GM12892 (cell line): ENCODE measurements at regions not wholly inside any gene's neighbourhood (a gene's known extent, or its start where the extent isn't known, plus 50 kb on each side); places are given as distances from the start of the nearest gene placed in this dataset.

Experiments used
- DNase-seq: peaks from one replicate; pipeline ENCODE4 v3.0.0; 2011; ENCODE audit not compliant: insufficient read length
- FAIRE-seq: peaks from 2 replicates; lab custom pipeline; 2011; peaks lifted over from hg19 to GRCh38; lab: Jason Lieb, UNC
- POLR2A ChIP-seq: IDR thresholded peaks from 2 replicates; pipeline ENCODE4 v1.6.1; 2011; ENCODE audit warnings: low read depth, low read length, control low read depth
- POLR2AphosphoS5 ChIP-seq: IDR thresholded peaks from 2 replicates; pipeline ENCODE4 v1.6.1; 2011; ENCODE audit warnings: low read depth, low read length, control low read depth
- TAF1 ChIP-seq: IDR thresholded peaks from 2 replicates; pipeline ENCODE4 v1.6.1; 2011; ENCODE audit warnings: low read depth, mild to moderate bottlenecking, control low read depth, low read length, borderline replicate concordance

DNA sequence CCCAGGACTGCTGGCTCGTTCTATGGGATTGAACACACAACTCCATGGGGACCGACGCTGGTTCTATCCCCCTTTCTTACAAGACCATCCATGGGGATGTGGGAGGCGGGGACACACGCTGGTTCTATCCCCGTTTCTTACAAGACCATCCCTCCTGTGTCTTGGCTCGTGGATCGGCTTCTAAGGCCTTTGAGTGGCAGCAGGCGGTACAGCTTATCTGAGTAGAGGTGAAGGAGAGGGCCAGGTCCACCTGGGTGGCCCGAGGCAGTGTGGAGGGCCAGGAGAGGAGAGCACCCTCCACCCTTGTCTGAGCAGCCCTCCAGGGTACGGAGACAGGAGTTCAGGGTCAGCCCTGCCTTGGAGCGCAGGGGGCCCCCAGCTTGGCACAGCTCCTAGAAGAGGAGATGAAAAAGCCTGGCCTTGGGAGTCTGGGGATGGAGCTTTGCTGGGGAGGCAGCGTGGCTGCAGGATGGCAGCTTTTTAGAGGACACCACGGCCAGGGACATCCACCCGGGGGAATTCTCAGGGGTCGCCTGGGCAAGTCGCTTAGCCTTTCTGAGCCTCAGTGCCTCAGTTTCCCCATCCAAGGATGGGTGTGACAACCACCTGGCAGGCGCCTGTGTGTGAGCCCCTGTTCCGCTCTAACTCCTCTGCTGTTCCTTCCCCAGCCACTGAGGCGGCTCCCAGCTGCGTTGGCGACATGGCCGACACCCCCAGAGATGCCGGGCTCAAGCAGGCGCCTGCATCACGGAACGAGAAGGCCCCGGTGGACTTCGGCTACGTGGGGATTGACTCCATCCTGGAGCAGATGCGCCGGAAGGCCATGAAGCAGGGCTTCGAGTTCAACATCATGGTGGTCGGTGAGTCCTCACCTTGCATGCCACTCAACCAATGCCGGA, 341.0 kb downstream of the SEC14L1 start:
- TF ChIP-seq POLR2A = no peak
- no peak for TF ChIP-seq TAF1
- TF ChIP-seq POLR2AphosphoS5 = no peak
- DNase-seq (no peak), FAIRE-seq (no peak)

DNA sequence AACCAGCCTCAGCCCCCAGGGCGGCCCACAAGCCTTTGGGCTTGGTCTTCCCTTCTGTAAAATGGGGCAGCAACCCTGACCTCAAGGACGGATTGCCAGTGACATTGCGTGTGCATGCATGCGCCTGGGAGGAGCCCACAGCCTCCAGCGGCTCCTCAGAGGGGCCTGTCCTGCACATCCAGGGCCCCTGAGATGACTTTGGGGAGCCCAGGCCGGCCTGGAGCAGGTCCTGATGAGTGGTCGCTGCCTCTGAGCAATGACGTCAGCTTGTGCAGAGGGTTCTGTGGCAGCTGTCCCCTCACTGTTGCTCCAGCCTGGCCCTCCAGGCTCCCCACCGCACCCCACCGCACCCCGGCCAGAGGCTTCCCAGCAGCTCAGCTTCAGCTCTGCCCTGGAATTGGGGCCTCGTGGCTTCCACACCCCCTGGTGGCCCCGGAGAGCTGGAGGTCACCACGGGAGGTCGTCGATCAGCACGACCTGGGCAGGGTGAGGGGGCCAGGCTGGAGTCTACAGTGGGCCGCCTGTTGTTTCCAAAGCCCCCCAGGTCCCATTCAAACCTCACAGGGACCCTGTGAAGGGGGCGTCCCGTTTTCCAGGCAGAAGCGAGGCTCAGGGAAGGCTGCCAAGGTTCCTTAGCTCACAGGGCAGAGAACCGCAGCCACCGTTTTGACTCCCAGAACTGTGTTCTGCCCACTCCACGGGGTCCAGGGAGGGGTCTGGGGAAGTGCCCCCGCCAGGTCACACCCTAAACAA, 341.8 kb downstream of the SEC14L1 start:
- FAIRE-seq (no peak), DNase-seq (no peak)
- TF ChIP-seq TAF1 (no peak), POLR2A (no peak), POLR2AphosphoS5 (no peak)

DNA sequence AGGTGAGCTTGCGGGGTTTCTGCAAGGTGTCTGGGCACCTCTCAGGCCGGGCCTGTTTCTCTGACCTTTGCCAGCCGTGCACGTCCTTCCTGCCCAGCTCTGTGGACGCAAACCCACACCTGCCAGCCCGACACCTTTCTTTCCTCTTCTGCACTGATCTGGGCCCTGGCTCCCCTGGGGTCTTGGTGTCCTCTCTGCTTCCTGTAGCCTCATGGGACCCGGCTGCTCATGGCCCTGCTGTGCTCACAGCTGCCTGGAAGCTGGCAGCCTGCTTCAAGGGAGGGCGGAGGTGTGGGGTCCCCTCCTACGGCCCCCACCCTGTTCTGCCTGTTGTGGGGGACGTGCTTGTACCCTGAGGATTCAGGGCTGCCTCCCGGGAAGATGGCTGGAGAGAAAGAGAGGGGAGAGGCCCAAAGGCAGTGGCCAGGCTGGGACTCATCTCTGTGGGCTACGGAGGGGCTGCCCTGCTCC, 342.4 kb downstream of the SEC14L1 start:
- no peak for DNase-seq
- TF ChIP-seq POLR2A (no peak), POLR2AphosphoS5 (no peak), TAF1 (no peak)
- FAIRE-seq = no peak

DNA sequence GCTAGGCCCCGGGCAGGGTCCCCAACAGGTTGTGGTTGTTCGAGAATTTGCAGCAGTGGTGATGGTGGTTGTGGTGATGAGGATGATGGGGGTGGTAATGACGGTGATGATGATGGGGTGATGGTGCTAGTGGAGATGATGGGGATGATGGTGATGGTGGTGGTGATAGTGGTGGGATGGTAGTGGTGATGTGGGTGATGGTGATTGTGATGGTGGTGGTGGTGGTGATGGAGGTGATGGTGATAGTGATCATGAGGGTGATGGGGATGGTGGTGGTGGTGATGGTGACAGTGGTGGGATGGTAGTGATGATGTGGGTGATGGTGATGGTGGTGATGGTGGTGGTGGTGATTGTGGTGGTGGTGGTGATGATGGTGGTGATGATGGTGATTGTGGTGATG, 343.3 kb downstream of the SEC14L1 start:
- FAIRE-seq = no peak
- TF ChIP-seq POLR2AphosphoS5 (no peak), POLR2A (no peak), TAF1 (no peak)
- DNase-seq = no peak

DNA sequence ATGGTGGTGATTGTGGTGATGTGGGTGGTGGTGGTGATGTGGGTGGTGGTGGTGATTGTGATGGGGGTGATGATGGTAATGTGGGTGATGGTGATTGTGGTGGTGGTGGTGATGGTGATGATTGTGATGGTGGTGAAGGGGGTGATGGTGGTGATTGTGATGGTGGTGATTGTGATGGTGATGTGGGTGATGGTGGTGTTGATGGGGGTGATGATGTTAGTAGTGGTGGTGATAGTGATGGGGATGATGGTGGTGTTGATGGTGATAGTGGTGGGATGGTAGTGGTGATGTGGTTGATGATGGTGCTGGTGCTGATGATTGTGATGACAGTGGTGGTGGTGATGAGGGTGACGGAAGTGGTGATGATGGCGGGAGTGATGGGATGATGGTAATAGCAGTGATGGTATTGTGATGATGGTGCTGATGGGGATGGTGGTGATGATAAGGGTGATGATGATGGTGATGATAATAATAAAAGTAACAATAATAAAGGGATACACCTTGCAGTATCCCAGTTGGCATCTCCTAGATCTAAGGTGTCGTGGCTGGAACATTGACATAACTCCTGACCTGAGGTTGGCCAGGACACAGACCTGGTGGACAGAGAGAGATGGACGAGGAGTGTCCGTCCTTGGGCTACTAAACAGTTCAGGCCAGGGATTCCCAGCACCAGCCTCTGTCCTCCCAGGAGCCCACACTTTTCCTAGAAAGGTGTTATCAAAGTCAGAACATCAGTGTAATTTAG, 344.5 kb downstream of the SEC14L1 start:
- DNase-seq = no peak
- TF ChIP-seq POLR2A (no peak), POLR2AphosphoS5 (no peak), TAF1 (no peak)
- FAIRE-seq = no peak

DNA sequence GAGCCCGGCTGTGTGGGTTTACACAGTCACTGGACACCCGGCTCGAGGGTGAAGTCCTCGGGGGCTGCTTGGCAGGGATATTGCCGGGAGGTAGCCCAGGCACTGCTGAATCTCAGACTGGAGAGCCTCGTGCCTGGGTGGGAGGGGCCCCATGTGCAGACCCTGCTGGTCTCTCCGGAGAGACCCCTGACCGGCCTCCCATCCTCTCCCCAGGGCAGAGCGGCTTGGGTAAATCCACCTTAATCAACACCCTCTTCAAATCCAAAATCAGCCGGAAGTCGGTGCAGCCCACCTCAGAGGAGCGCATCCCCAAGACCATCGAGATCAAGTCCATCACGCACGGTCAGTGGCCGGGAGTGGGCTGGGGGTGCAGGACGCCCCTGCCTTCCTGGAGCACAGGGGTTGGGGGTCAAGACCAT, 346.5 kb downstream of the SEC14L1 start:
- TF ChIP-seq POLR2A (no peak), TAF1 (no peak), POLR2AphosphoS5 (no peak)
- DNase-seq (no peak), FAIRE-seq (no peak)

DNA sequence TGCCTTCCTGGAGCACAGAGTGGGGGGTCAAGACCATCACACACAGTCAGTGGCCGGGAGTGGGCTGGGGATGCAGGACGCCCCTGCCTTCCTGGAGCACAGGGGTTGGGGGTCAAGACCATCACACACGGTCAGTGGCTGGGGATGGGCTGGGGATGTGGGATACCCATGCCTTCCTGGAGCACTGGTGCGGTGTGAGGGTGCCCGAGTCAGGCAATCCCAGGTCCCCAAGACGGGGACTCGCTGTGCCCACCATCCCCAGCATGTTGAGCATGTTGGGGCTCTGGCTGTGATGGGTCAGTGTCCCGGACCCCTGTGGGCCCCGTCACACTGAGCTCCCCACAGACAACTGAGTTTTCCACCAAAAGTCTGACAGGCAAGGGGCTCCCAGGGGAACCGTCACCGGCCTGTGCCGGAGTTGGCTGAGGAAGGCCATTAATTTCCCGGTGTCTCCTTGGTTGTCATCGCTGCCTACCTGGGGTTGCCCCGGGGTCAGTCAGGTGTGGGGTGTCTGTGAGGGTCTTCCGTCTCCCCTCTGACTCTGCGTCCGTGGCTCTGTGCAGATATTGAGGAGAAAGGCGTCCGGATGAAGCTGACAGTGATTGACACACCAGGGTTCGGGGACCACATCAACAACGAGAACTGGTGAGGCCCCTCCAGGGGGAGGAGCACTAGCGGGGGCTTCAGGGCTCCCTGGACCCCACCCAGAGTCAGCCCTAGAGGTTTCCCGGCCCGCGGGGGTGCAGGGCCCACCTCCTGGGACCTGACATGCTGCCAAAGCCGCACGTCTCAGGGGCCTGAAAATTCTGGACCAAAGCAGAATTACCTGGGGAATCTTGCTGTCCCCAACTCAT, 347.1 kb downstream of the SEC14L1 start:
- FAIRE-seq (no peak), DNase-seq (no peak)
- TF ChIP-seq POLR2AphosphoS5 (no peak), TAF1 (no peak), POLR2A (no peak)

DNA sequence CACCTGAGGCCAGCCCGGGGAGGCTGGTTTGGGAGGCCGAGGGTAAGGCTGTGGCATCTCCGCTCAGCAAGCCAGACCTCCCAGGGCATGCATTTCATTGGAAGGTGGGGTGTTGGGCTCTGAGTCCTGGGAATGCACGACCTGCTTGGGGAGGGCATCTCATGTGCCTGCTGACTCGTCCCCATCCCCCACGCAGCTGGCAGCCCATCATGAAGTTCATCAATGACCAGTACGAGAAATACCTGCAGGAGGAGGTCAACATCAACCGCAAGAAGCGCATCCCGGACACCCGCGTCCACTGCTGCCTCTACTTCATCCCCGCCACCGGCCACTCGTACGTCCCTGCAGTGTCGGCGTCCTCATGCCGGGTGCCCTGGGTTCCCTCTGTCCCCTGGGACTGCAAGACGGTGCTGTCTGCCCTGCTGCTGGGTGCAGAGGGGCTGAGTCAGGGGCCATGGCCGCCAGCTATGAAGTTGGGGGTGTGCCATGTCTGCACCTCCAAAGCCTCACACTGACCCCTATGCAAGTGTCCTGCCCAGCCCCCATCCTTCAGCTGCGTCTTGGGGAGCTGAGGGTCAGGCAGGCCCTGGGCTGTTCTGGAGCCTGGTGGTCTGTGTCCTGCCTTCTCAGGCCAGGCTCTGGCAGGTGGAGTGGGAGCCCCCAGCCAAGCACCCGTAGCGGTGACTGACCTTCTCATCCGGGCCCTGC, 347.9 kb downstream of the SEC14L1 start:
- no peak for DNase-seq
- no peak for FAIRE-seq
- no peak for TF ChIP-seq POLR2A
- no peak for TF ChIP-seq POLR2AphosphoS5
- TF ChIP-seq TAF1 = no peak

DNA sequence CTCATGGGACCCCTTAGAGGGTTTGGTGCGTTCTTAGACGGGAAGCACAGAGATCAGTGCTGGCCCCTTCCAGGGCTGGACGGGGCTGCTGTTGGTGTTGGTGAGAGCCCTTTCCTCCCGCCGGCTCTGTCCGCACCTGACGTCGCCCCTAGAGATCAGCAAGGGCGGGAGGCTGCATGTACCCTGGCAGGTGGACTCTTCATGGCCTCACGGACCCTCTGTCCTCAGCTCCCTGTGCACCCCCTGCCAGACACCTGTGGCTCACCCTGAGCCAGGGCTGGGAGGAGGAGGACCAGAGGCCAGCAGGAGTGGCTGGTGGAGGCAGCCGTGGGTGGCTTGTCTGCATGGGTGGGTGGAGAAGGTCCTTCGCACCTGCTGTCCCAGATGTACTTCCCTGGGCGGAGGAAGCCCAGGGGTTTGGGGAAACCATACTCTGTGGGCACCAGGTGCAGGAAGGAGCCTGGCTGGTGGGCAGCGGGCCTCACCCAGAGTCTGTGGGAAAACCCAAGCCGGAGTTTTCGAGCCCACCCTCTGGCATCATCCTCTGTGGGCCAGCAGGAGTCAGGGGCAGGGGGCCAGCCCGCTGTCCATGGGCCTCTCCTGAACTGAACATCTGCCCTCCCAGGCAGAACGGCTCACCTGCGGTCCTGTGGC, 348.6 kb downstream of the SEC14L1 start:
- TF ChIP-seq POLR2A (no peak), POLR2AphosphoS5 (no peak), TAF1 (no peak)
- FAIRE-seq = no peak
- DNase-seq = no peak
